HG02852 (cell line): ENCODE measurements at regions not wholly inside any gene's neighbourhood (a gene's known extent, or its start where the extent isn't known, plus 50 kb on each side); places are given as distances from the start of the nearest gene placed in this dataset.
A peak's percentile ranks its signal among the peaks of the same experiment; 100 is the strongest.
"Not testable (repeated sequence)": the region's sequence is repeated elsewhere in the genome, so short reads cannot be mapped to it uniquely, and the experiment has no call there.

ENCODE experiments used
- ATAC-seq: cut with Tn5 transposase; IDR thresholded peaks from one replicate; pipeline ENCODE4 v1.9.1; 2021; ENCODE audit warnings: mild to moderate bottlenecking, moderate library complexity; ENCODE audit not compliant: unreplicated experiment

DNA sequence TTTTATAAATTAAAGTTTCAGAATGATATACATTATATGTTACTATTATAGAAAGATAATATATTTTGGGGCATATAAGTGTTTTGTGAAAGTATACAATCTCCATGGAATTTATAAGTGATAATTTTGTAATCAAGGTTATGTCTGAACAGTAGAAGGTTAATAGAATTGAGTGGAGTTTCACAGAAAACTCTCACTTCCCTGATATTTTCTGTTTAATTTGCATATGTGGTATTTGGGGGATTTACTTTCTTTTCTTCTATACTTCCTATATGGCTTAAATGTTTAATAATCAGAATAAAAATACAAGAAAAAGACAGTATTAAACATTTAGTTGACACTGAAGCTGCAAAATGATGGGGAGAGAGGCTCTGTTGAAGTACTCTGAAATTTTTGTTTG, 848.5 kb downstream of the DACH1 start:
- ATAC-seq, result peak; percentile 52

DNA sequence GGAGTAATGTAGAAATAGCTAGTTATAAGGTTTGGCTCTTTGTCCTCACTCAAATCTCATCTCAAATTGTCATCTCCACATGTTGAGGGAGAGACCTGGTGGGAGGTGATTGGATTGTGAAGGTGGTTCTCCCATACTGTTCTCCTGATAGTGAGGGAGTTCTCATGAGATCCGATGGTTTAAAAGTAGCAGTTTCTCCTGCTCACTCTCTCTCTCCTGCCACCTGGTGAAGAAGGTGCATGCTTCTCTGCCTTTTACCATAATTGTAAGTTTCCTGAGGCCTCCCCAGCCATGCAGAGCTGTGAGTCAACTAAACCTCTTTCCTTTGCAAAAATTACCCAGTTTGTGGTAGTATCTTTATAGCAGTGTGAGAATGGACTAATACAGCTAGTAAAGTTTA, 849.4 kb downstream of the DACH1 start:
- no peak for ATAC-seq

DNA sequence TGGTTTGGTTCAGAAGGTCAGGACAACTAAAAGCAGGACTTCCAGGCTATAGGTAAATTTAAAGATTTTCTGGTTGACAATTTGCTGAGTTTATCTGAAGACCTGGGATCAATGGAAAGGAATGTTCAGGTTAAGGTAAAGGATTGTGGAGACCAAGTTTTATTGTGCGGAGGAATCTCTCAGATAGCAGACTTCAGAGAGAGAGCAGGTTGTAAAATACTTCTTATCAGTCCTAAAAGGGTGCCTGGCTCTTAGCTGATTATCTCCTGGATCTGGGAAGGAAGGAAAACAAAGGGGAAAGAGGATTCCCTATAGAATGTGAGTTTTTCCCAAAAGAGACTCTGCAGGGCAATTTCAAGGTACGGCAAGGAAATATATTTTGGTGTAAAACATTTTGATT, 851.5 kb downstream of the DACH1 start:
- ATAC-seq, result no peak

GRCh38 chr13:71015021-71015420, 852.0 kb downstream of the DACH1 start:
- no peak for ATAC-seq

GRCh38 chr13:71005919-71006318, 861.1 kb downstream of the DACH1 start:
- ATAC-seq, result no peak

GRCh38 chr13:70995338-70995737, 871.7 kb downstream of the DACH1 start:
- no peak for ATAC-seq

DNA sequence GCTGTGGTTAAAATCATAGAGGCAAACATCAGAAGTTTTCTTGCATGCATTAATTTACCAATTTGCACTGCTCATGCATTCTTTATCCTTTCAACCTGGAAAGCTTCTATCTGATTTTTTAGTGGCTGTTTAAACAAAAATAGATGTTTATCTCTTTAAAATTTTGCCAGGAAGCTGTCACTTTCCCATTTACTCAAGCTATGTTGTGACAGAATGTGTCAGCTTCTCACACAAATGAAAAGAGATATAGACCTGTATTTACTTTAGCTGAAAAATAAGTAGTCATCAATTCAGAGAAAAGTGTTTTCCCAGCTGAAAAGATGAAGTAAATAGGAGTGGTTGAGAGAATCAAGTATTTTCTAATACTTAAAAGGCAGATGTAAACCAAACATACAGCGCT, 872.8 kb downstream of the DACH1 start:
- ATAC-seq, result no peak

- ATAC-seq, result no peak
Observed at GRCh38 chr13:70987043-70987442, 878.8 kb upstream of the KLHL1 start.

DNA sequence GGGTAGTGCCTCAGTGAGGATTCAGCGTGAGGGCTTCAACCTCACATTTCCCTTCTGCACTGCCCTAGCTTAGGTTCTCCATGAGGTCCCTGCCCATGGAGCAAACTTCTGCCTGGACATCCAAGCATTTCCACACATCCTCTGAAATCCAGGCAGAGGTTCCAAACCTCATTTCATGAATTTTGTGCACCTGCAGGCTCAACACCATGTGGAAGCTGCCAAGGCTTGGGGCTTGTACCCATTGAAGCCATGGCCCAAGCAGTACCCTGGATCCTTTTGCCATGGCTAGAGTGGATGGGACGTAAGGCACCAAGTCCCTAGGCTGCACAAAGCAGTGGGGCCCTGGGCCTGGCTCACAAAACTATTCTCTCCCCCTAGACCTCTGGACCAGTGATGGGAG, 877.1 kb upstream of the KLHL1 start:
- no peak for ATAC-seq

DNA sequence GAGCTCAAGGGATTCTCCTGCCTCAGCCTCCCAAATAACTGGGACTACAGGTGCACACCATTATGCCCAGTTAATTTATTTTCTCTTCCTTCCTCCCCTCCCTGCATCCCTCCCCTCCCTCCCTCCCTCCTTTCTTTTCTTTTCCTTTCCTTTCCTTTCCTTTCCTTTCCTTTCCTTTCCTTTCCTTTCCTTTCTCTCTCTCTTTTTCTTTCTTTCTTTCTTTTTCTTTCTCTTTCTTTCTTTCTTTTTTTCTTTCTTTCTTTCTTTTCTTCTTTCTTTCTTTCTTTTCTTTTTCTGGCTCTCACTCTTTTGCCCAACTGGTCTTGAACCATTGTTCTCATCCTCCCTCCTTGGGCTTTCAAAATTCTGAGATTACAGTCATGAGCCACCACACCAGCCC, 873.0 kb upstream of the KLHL1 start:
- not testable (repeated sequence) for ATAC-seq

GRCh38 chr13:70969321-70969720, 861.1 kb upstream of the KLHL1 start:
- no peak for ATAC-seq

DNA sequence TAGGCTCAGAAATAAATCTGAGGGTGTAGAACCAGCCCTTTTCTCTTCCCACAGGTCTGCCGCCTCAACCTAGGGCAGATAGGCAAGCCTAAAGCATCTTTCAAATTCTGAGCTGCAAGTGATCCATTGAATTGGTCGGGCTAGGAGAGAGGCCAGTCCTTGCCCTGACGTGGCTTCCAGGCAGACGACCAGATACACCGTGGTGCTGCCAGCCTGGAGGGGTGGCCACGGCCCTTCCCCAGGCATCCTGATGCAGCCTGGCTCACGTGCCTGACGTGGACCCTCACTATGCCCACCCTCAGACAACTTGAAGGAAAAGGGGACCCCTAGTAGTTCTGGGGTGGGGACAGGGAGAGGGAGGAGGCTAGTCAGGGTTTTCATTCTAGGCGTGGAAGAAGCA, 859.3 kb upstream of the KLHL1 start:
- no peak for ATAC-seq

DNA sequence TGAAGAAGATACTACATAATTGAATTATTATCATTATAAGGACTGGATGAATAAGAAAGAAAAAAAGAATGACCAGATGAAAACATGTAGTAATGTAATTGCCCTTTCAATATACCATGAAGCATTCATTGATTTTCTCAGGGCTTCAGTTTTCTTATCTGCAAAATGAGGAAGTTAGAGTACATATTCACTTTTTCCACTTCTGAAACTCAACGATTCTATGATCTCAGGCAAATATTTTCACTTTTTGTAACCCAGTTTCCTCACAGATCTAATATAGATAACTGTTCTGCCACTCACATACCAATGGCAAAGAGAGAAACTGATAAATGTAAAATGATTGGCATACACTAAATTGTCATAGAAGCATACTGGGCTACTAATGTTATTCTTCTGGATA, 856.6 kb upstream of the KLHL1 start:
- no peak for ATAC-seq

DNA sequence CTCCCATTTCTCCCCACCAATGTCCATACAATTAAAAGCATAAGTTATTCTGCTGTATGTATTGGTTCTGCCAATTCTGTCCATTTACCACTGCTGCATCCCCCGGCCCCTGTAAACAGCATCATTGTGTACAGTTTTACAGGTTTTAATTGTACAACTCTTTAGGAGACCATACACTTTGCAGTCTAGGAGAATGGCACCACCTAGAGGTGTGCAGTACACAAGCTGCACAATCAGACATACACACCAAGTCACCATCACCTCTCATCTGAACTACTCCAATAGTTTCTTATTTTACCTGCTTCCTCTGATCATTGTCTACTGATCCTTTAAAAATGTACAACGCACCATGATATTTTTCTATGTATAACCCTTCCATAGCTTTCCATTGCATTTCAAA, 855.9 kb upstream of the KLHL1 start:
- ATAC-seq, result no peak

GRCh38 chr13:70960841-70961443, 852.7 kb upstream of the KLHL1 start:
- ATAC-seq, result peak; percentile 62

DNA sequence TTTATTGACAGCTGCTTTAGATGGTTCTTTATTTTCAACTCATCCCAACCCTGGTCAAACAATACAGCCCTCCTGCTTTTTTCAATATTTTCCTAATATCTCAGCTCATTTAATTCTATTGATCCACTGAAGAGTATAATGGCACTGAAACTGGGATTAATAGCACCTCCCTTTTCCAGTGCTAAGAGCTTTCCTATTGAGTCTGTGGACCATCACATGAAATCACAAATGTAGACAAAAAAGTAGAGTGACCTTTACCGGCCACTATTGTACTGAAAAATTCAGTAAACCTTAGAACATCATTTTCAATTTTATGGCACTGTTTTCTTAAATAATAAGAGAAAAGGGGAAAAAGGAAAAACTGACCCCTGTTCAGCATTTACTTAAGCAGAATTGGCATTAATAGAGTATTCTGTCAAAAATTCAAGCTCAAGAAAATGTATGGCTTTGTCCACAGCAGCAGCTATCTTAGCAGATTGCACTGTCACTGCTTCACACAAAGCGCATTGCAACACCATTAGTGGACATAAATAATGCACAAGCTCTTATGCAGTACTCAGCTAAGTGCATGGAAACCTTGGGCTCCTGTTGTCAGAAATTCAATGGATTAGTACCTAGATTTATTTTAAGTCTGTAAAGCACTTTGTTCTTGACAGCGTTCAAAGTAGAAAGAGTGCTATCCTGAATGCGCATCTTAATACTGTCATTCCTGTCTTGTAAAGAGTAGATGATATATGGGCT, 851.0 kb upstream of the KLHL1 start:
- no peak for ATAC-seq

DNA sequence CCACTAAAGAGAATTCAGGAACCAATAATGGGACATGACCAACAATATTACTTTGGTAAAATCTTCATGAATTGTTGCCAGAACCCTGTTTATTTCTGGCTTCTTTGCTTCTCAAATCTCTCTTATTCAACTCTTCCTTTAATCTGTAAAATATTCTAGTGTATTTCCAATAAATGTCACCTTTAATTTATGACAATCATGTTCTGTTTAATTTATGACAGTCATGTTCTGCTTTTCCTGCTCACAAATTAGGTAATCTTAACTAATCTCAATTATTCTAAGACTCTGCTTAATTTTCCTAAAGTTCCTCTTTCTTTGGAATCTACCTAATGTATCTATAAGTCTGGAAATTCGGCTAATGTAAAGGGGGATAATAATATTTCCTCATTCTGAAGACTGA, 847.6 kb upstream of the KLHL1 start:
- ATAC-seq, result no peak

DNA sequence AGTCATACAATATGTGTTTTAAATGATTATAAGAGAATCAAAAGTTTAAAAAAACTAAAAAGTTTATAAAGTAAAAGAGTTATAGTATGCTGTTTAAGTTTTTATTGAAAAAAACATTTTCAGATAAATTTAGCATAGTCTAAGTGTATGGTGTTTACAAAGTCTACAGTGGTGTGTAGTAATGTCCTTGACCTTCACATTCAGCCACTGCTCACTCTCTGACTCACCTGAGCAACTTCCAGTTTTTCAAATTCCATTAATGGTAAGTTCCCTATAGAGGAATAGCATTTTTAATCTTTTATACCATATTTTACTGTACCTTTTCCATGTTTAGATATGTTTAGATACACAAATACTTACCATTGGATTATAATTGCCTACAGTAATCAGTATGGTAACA, 842.4 kb upstream of the KLHL1 start:
- no peak for ATAC-seq

DNA sequence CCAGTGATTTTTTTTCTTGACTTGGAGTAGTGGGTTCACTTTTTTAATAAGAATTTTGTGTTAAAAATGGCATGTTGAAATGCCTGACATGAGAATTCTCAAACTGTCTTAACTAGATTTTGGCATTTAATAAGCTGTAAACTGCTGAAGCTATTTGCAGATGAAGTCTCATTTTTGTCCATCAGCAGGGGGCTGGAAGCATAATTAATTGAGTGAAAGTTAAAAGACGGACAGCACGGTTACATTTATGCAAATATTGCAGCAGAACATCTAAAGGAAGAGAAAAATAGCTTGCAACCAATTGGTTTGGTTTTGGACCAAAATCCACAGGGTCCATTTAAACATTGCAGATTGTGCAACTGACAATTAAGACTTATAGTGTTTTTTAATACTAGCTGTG, 837.3 kb upstream of the KLHL1 start:
- ATAC-seq, result no peak

DNA sequence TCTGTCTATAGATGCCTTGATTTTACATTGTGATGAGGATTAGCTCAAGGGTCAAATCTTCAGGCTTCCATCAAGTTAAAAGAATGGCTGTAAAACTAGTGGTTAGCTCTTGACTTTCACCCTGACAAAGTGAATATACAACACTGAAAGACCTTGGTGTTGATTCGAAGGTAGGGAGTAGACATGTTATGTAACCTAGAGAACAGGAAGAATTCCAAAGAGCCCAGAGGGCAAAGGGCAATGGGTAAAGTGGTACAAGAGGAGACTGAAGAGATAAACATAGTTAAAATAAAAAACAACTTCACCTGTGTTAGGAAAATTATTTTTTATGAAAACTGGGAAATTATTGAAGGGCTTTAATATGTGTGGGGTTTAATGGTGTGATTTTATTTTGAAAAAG, 833.2 kb upstream of the KLHL1 start:
- ATAC-seq, result no peak

GRCh38 chr13:70938462-70938861, 830.2 kb upstream of the KLHL1 start:
- no peak for ATAC-seq

DNA sequence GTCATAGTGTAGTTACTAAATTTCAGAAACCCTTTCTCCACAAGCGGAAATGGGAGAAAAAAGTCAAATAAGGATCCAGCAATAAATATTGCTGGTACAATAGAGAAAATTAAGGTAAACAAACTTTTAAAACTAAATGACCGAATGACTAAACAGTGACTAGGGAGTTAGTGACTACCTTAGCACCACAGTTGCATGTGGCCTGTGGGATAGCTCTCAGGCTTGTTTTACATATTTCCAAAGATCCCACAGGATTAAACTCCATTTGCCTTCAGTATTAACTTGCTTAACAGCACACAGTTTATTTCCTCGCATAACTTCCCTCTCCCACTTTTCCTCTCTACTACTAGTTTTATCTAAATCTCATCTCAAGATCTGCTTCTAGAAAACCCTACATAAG, 824.3 kb upstream of the KLHL1 start:
- no peak for ATAC-seq
